ENCODE measurements at regions not wholly inside any gene's neighbourhood (a gene's known extent, or its start where the extent isn't known, plus 50 kb on each side); places are given as distances from the start of the nearest gene placed in this dataset.

DNA sequence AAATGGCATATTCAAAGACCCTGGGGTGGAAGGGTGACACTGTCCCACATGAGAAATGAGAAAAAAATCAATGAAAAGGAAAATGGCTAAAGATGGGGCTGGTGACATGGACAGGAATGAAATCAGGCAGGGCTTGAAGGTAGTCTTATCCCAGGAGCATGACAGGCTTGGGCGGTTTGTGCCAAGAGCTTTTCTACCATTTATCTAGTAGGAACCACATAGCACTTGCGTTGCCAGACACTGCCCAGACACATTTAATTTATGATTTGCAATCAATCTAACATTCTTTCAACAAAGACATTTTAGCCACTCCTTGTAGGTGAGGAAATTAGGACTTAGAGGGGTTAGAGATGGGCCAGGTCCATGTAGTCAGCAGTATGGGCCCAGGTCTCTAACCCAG is 106.6 kb upstream of the NR2F2 start:
- DNase-seq (ENCODE audit: low spot score): no peak

DNA sequence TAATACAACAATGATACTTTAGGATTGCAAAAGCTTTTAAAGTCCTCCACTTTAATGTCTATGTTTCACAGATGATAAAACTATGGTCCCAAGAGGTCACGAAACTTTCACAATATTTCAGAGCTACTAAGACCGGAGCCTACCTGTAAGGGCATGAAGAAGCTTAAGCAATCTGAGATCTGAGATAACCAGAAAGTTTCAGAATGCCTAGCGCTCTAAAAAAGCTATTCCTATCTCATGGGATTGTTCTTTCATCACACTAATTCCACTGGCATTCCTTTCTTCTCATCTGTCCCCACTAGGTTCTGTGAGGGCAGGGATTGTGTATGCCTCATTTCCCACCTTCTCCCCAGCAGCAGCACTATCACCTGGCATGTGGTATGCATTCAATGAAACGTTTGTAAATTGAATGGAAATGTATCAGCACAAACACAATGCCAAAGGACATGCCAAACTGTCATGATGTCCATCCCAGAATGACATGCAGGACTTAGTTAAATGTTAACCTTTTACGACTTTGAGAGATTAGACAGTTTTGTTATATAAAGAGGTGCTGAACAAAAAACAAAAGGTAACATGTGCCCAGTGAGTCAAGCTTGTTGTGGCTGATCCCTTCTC is 104.7 kb upstream of the NR2F2 start:
- no peak for DNase-seq (ENCODE audit: low spot score)

DNA sequence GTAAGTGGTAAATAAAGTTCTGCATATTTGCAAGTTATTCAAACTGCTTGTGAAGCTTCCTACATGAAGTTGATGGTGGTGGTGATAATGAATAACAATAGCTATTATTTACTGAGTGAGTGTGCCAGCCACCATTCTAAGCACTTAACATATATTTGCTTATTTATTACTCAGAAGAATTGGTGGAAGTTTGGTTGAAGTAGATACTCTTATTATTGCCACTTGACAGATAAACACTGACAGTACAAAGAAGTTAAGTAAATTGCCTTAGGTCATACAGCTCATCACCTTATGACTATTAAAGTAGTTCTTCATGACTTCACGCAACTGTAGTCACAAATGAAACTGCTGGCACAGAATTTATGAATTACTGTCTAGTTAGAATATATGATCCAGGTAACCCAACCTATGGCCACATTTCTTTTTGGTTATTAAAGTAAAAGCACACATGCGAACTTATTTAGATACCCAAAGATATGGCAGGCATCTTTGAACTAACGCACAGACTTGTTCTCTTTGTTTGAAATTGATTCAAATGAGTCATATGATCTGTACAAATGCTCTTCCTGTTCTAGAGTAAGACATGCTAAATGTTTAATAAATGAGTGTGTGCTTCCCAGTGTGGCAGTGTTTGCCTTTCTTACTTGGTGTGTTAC is 99.8 kb upstream of the NR2F2 start:
- no peak for DNase-seq (ENCODE audit: low spot score)

DNA sequence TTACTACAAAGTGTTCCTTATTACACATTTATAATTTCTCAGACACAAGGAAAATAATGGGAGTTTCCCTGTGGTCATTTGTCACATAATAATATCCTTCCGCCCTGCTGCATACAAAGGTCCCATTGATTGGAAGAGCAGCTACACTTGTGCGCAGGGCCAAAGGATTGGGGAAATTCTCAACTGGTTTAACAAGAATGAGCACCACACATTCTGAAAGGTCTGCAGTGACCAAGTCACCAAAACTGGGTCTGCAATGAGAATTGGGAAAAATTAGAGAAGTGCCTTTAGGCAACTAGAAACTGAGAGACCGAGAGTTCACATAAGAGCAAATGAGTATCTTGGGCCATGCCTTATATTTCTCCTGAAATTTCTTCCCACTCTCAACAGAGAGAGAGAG is 98.2 kb upstream of the NR2F2 start:
- DNase-seq (ENCODE audit: low spot score): no peak

DNA sequence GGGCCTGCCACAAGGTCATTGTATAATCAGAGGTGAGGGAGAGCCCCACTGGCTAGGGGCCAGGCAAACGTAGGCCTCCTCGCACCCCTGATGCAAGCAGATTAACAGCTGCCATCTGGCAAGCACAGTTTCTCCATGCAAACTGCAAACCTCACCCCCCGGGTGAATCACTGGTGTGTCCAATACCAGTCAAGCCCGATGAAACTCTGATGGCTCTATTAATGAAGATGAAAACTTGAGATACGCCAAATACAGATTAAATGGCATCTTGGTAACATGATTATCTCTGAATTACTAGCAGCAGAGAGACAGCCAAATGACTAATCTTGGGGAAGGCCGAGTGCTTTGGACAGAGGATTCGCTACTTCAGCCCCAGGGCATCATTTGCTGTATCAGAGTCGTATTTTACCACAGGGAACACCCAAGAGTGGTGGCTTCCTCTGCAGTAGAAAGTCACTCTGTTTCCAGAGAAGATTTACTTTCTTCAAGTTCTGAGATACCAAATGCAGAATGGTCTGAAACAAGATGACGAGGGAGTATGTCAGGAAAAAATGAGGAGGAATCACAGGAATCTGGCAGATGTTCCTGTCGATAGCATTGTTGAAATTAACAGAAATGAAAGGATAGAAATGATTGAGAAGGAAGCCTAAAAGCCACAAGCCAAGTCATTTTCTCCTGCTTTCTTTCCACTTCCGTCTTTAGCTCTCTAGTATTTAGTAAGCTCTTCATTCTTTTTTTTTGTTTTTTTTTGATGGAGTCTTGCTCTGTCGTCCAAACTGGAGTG is 96.2 kb upstream of the NR2F2 start:
- DNase-seq (ENCODE audit: low spot score): no peak

DNA sequence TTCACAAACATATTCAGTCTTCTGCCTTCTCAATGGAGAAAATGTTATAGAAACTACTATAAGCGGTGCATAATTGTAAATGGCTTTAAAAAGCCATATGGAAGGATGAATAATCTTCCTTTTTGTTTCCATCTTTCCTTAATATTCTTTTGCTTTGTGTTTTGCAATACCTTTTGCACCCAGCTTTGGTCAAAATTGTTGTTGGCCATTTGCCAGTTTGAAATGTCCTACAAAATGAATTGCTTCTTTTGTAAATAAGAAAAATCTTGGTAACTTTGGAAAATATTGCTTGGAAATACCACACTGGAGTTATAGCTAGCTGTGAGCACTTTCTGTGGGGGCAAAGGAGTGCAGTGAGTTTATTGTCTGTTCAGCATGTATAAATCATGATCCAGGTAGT is 93.5 kb upstream of the NR2F2 start:
- no peak for DNase-seq (ENCODE audit: low spot score)

DNA sequence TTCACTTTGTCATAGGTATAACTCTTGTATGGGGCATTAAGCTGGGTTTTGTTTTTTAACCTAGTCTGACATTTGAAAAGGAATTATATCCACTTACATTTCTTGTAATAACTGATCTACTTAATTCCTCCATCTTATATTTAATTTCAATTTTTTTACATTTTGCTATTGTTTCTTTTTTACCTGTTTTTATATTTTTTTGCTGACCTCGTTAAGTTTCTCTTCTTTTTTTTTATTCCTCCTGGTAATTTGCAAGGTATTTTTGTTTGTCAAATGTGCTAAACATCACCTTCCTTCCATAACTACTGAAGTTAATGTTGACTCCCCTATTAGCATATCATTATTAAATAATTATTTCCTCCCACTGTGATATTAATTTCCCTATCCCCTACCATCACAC is 87.7 kb upstream of the NR2F2 start:
- DNase-seq (ENCODE audit: low spot score): no peak

DNA sequence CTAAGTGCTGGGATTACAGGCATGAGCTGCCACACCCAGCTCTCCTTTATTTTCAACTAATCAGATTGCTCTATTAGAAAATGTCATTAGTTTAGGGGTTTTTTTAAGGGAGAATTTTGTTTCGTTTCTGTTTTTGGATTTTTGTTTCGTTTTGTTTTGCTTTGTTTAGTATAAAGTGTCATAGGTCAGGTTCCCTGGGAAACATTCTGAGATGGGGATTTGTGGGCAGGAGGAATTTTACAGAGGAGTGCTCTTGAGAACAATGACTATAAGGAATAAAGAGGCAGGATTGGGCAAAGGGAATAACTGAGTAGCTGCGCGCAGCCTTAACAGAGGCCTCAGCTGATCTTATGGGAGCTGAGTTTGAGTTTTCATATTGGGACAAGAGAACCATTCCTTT is 86.8 kb upstream of the NR2F2 start:
- no peak for DNase-seq (ENCODE audit: low spot score)

DNA sequence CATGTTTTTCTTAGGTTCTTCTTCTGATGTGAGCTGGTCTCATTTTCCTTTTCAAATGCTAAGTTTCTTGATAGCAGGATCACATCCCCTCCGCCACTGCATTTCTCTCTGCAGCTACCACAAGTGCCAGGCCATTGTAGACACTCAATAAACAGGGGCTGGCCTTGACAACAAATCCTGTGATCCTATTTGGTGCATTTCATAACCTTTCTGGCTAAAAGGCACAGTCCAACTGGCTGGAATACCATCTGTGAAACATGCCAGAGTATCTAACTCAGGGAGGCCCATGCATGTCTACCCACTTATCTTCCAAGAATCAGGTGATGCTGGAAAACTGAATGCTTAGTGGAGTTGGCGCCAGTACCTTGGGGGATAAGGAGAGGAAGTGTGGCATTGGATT is 85.2 kb upstream of the NR2F2 start:
- no peak for DNase-seq (ENCODE audit: low spot score)

DNA sequence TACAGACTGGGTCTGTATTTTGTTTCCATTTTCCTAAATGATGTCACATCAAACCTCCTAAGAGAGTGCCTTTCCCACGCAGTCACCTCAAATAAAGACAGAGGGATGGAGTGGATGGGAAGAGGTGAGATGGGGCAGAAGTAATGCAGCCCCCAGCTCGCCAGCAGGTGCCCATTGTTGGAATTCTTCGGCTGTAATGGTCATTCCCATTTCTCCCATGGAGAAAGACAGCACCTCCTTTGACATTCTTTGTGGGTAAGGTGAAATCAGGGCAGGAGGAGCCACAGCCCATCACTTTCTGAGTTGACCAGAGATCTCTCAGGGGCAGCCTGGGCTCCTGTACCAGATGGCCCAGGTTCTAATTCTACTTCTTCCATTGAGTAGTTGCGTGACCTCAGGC is 84.4 kb upstream of the NR2F2 start:
- no peak for DNase-seq (ENCODE audit: low spot score)

DNA sequence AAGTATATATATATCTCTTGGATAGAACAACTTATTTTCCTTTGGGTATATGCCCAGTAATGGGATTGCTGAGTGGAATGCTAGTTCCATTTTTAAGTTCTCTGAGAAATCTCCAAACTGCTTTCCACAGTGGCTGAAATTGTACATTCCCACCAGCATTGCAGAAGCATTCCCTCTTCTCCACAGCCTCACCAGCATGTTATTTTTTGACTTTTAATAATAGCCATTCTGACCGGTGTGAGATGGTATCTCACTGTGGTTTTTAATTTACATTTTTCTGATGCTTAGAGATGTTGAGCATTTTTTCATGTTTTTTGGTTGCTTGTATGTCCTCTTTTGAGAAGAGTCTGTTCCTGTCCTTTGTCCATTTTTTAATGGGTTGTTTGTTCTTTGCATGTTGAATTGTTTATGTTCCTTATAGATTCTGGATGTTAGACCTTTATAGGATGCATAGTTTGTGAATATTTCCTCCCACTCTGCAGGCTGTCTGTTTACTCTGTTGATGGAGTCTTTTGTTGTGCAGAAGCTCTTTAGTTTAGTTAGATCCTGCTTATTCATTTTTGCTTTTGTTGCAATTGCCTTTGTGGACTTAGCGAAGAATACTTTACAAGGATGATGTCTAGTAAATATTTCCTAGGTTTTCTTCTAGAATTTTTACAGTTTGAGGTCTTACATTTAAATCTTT is 82.7 kb upstream of the NR2F2 start:
- no peak for DNase-seq (ENCODE audit: low spot score)

DNA sequence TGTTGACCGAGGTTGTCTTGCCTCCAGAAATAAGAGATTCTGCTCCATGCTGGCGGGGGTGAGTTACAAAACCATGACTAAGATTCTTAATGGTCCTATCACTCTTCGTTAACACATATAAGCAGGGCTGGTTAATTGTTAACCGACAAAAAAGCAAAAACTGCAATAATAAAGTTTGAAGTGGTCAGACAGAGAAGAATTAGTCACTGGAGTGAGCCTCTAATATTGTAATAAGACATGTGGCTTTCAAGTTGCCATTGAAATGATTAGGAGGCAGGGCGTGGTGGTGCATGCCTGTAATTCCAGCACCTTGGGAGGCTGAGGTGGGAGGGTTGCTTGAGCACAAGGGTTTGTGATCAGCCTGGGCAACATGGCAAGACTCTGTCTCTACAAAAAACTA is 78.4 kb upstream of the NR2F2 start:
- DNase-seq (ENCODE audit: low spot score): no peak

DNA sequence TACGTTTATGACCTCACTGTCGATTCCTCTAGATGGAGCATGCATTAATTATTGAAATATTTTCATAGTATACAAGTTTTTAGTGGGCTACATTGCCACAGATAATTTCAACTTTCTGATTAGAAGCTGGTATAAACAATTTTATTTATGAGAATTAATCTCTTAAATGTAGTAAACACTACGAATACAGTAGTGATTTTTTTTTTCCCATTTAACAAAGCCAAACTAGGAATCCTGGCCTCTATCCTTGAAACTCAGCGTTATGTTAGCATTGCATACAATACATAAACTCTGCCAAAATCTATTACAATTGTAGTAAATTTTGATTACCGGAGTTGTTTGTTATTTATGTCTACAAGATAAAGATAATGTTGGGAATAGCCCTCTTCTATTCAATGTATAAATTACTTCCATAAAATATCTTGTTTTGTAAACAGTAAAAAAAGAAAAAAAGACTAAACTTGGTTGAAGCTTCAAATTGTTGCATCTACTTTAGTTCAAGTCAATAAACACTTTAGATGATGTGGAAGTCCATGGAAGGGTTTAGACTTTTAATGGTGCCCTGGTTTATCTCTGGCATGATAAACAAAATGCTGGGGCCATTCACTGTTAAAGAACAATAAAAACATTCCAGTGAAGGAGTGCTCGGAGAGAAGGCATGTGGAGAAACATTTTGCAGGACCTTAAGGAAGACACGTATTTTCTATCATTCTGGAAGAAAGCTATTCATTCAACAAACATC is 77.3 kb upstream of the NR2F2 start:
- no peak for DNase-seq (ENCODE audit: low spot score)

DNA sequence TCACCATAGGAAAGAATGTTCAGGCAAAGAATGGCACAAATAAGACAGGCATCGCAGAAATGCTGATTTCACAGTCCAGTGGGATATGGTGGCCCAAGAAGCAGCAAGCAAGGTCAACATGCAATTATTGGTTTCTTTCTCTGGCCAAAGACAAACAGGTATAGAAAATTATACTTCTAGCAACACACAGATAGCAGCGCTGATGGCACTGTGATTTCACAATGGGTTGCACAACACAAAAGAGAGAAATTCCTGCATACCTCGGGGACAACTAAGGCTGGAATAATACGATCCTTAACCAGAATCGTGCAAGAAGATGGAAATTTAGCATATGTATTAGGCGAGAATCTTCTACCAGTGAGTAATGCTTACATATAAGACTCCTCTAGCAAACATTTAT is 76.3 kb upstream of the NR2F2 start:
- no peak for DNase-seq (ENCODE audit: low spot score)

DNA sequence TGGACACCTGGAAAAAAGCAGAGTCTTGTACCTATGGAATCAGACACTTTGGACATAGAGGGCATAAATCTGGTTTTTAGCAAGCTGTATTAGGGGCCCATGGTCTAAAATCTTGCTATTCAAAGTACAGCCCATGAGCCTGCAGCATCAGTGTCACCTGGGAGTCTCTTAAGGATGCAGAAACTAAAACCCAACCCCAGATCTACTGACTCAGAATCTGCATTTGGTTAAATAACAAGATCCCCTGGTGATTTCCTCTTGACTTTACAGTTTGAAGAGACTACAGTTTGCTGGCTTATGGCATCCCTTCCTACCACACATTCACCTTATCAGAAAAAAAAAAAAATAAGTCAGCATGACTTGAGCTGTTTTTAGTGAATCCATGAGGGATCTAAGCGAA is 74.9 kb upstream of the NR2F2 start:
- no peak for DNase-seq (ENCODE audit: low spot score)

DNA sequence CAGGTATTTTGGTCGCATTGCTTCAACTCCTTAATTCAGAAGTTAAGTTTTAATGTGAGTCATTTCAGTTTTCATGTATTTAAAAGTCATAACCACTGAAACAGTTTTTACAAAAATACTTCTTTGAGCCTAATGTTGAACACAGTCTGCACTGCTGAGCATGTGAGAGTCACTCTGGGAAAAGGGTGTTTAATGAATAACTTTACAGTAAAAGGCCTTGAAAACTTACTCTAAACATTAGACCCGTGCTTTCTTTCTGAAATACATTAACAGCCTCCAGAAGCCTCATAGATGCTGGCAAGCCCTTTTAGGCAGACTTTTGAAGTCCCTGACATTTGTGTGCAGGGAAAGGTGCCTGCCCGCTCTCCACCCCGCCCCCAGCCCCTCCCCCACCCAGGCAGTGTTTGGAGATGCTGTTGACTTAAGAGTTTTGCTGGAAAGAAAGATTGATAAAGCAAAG is 68.9 kb upstream of the NR2F2 start:
- DNase-seq (ENCODE audit: low spot score): no peak

DNA sequence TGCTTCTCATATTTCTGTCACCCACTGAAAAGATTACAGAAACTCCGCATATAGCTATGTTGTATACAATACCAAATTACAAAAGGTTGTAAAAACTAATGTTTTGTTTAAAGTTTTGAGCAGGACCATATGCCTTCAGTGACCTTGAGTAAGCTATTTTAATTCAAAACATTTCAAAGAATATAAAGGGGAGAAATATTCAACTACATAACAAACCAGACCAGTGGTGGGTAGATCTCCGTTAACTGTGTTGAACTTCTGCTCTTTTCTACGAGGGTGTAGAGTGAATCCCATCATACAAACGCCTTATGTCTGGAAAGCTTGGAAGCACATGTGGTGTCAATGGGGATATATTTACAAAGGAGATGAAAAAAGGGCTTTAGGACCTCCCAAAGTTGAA is 68.4 kb upstream of the NR2F2 start:
- no peak for DNase-seq (ENCODE audit: low spot score)

DNA sequence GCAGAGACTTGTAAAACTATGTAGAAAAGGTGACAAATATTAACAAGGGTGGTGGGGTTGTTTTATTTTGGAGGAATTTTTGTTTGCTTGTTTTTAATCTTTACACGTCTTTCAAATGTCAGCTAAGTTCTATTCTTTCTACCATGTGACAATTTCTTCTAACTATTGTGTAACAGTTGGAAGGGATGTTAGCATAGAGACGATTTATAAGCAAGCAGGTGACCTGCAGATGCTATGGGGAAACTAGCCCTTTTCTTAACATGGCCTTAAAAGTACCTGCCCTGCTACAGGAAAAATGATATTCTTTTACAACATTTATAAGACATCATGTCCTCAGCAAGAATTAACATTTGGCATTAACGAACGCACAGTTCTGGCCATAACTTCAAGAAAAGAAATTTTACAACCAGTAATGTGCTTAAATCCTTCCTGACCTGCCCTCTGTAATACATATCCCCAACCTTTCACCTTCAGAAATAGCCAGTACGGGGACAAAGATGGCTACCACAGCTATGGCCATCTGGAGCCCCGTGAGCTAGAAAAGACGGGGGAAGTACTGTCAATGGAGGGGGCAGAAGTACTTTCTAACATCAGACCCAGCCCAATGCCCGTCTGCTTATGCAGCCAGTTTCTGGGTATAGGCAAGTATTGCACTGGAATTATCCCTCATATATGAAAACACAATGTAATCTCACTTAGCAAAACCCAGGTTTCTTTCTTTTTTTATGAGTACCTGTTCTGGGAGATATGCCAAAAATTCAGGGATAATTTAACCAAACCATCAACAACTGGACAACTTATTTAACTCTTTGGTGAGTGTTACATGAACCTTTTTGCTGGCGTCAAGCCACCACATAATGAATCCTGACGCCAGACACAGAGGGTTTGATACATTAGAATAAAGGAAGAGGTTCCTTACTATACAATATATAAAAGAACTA is 67.7 kb upstream of the NR2F2 start:
- DNase-seq (ENCODE audit: low spot score): no peak

DNA sequence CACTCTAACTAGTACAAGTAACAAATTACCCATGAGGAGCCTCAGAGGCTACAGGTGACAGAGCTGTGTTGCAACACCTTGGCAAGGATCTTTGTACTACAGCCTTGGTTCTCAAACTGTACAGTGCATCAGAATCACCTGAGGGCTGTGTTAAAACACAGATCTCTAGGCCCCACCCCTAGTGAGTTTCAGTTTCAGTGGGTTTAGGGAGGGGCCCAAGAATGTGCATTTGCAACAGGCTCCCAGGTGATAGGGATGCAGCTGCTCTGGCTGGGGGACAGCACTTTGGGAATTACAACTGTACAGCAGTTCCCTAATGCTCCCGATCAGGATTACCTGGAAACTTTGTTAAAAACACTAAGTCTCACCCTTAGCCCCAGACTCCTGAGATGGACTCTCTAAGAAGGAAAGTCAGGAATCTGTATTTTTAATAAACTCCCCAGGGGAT is 66.1 kb upstream of the NR2F2 start:
- no peak for DNase-seq (ENCODE audit: low spot score)

DNA sequence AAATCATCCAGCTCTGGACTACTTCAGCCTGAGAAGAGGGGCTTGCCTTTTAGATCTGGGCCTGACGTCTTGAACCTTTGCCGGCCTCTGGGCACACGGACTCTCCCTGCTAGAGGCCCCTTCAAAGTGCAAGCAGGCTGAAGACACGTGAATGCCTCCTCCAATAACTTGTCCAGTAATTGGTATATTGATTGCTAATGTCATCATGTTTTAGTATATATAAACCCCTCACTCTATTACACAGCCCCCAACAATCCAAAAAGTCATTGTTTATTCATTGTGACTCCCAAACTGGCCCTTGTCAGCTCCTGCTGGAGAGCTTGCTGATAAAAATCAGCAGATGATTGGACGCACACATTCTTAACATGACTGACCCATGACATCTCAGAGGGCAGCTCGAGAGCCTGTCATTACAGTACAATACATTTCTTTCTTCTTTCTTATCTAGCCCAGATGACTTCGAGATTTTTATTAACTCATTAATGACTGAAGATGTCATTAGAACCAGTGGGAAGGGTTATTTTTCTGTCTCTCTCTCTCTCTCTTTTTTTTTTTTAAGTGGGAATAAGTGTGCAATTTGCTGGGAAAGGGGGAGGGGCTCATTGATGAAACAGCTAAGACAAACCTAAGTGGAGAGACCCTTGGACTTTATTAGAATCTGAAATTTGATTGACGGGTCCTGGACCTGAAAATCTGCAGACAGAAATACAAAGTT is 65.5 kb upstream of the NR2F2 start:
- DNase-seq (ENCODE audit: low spot score): no peak
